ENCODE measurements at regions not wholly inside any gene's neighbourhood (a gene's known extent, or its start where the extent isn't known, plus 50 kb on each side); places are given as distances from the start of the nearest gene placed in this dataset.

DNA sequence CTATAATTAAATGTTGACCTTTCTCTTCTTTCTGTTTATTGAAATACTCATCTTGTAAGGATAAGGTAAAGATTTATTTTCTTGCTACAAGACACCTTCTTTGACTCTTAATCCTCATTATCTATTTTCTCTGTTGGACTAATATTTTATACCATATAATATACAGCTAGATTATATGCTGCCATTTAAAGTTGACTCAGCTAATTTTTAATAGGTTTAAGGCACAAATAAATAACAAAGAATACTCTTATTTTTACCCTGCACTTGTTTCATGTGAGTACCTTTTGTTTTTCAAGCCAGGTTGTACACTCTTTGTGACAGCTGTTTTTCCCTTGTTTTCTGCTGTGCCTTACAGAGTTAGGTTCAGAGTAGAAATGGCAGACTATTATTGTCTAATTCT is 83.9 kb upstream of the ASCC3 start:
- no peaks in the 10 kb centered on the region for H4K20me1 ChIP-seq (replicated peaks; ENCODE audit: insufficient read depth)
- H3K27me3 Mint-ChIP-seq (ENCODE audit: insufficient read depth, low read depth, poor library complexity): no peaks in the 10 kb centered on the region
- ATAC-seq (no peak), DNase-seq (ENCODE audit: low spot score) (no peak)
- H3K9me3 Mint-ChIP-seq: peaks cover 7% of the 10 kb centered on the region; the same call in 2 of the 3 replicates
- no peak overlapping the region for H3K4me3 ChIP-seq
- no peaks in the 10 kb centered on the region for H3F3A ChIP-seq (replicated peaks; ENCODE audit: low read depth)
- no peak overlapping the region for H3K4me2 ChIP-seq
- H3K36me3 Mint-ChIP-seq (ENCODE audit: low read depth): no peaks in the 10 kb centered on the region; the same call in 2 of the 3 replicates
- H3K4me1 ChIP-seq (ENCODE audit: insufficient read depth): no peaks in the 10 kb centered on the region
- no peaks in the 10 kb centered on the region for H3K27me3 ChIP-seq (ENCODE audit: insufficient read depth)
- H3K4me3 Mint-ChIP-seq: no peak overlapping the region
- no peaks in the 10 kb centered on the region for H3K79me2 ChIP-seq (replicated peaks; ENCODE audit: insufficient read depth)
- H3K36me3 ChIP-seq (ENCODE audit: insufficient read depth): no peaks in the 10 kb centered on the region
- peaks cover 10% of the 10 kb centered on the region for H3K9me2 ChIP-seq (ENCODE audit: insufficient read depth)
- H2AFZ ChIP-seq: peak overlapping the region; percentile 15; the same call in 1 of the 2 replicates
- TF ChIP-seq ZNF114 (CRISPR knock-in tag; IDR thresholded peaks at IDR 0.05) (no peak), EZH2 (IDR thresholded peaks at IDR 0.05; ENCODE audit: low read depth, unreplicated experiment) (no peak), NANOG (IDR thresholded peaks at IDR 0.05; ENCODE audit: borderline replicate concordance) (no peak), JUNB (IDR thresholded peaks at IDR 0.05; ENCODE audit: unreplicated experiment) (no peak), STAT1 (IDR thresholded peaks at IDR 0.05; ENCODE audit: unreplicated experiment) (no peak), POLR2AphosphoS5 (IDR thresholded peaks at IDR 0.05; ENCODE audit: low read depth) (no peak), EZH2phosphoT487 (IDR thresholded peaks at IDR 0.05; ENCODE audit: unreplicated experiment) (no peak), CREB1 (CRISPR knock-in tag; IDR thresholded peaks at IDR 0.05; ENCODE audit: low read depth) (no peak), ZNF331 (CRISPR knock-in tag; IDR thresholded peaks at IDR 0.05; ENCODE audit: low read depth) (no peak)
- TF ChIP-seq, protein P1, sequence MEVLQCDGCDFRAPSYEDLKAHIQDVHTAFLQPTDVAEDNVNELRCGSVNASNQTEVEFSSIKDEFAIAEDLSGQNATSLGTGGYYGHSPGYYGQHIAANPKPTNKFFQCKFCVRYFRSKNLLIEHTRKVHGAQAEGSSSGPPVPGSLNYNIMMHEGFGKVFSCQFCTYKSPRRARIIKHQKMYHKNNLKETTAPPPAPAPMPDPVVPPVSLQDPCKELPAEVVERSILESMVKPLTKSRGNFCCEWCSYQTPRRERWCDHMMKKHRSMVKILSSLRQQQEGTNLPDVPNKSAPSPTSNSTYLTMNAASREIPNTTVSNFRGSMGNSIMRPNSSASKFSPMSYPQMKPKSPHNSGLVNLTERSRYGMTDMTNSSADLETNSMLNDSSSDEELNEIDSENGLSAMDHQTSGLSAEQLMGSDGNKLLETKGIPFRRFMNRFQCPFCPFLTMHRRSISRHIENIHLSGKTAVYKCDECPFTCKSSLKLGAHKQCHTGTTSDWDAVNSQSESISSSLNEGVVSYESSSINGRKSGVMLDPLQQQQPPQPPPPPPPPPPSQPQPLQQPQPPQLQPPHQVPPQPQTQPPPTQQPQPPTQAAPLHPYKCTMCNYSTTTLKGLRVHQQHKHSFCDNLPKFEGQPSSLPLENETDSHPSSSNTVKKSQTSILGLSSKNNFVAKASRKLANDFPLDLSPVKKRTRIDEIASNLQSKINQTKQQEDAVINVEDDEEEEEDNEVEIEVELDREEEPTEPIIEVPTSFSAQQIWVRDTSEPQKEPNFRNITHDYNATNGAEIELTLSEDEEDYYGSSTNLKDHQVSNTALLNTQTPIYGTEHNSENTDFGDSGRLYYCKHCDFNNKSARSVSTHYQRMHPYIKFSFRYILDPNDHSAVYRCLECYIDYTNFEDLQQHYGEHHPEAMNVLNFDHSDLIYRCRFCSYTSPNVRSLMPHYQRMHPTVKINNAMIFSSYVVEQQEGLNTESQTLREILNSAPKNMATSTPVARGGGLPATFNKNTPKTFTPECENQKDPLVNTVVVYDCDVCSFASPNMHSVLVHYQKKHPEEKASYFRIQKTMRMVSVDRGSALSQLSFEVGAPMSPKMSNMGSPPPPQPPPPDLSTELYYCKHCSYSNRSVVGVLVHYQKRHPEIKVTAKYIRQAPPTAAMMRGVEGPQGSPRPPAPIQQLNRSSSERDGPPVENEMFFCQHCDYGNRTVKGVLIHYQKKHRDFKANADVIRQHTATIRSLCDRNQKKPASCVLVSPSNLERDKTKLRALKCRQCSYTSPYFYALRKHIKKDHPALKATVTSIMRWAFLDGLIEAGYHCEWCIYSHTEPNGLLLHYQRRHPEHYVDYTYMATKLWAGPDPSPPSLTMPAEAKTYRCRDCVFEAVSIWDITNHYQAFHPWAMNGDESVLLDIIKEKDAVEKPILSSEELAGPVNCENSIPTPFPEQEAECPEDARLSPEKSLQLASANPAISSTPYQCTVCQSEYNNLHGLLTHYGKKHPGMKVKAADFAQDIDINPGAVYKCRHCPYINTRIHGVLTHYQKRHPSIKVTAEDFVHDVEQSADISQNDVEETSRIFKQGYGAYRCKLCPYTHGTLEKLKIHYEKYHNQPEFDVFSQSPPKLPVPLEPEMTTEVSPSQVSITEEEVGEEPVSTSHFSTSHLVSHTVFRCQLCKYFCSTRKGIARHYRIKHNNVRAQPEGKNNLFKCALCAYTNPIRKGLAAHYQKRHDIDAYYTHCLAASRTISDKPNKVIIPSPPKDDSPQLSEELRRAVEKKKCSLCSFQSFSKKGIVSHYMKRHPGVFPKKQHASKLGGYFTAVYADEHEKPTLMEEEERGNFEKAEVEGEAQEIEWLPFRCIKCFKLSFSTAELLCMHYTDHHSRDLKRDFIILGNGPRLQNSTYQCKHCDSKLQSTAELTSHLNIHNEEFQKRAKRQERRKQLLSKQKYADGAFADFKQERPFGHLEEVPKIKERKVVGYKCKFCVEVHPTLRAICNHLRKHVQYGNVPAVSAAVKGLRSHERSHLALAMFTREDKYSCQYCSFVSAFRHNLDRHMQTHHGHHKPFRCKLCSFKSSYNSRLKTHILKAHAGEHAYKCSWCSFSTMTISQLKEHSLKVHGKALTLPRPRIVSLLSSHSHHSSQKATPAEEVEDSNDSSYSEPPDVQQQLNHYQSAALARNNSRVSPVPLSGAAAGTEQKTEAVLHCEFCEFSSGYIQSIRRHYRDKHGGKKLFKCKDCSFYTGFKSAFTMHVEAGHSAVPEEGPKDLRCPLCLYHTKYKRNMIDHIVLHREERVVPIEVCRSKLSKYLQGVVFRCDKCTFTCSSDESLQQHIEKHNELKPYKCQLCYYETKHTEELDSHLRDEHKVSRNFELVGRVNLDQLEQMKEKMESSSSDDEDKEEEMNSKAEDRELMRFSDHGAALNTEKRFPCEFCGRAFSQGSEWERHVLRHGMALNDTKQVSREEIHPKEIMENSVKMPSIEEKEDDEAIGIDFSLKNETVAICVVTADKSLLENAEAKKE (CRISPR knock-in tag; IDR thresholded peaks at IDR 0.05): no peak
- TF ChIP-seq, protein P2, sequence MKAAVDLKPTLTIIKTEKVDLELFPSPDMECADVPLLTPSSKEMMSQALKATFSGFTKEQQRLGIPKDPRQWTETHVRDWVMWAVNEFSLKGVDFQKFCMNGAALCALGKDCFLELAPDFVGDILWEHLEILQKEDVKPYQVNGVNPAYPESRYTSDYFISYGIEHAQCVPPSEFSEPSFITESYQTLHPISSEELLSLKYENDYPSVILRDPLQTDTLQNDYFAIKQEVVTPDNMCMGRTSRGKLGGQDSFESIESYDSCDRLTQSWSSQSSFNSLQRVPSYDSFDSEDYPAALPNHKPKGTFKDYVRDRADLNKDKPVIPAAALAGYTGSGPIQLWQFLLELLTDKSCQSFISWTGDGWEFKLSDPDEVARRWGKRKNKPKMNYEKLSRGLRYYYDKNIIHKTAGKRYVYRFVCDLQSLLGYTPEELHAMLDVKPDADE (IDR thresholded peaks at IDR 0.05): no peak
- TF ChIP-seq, protein P3, sequence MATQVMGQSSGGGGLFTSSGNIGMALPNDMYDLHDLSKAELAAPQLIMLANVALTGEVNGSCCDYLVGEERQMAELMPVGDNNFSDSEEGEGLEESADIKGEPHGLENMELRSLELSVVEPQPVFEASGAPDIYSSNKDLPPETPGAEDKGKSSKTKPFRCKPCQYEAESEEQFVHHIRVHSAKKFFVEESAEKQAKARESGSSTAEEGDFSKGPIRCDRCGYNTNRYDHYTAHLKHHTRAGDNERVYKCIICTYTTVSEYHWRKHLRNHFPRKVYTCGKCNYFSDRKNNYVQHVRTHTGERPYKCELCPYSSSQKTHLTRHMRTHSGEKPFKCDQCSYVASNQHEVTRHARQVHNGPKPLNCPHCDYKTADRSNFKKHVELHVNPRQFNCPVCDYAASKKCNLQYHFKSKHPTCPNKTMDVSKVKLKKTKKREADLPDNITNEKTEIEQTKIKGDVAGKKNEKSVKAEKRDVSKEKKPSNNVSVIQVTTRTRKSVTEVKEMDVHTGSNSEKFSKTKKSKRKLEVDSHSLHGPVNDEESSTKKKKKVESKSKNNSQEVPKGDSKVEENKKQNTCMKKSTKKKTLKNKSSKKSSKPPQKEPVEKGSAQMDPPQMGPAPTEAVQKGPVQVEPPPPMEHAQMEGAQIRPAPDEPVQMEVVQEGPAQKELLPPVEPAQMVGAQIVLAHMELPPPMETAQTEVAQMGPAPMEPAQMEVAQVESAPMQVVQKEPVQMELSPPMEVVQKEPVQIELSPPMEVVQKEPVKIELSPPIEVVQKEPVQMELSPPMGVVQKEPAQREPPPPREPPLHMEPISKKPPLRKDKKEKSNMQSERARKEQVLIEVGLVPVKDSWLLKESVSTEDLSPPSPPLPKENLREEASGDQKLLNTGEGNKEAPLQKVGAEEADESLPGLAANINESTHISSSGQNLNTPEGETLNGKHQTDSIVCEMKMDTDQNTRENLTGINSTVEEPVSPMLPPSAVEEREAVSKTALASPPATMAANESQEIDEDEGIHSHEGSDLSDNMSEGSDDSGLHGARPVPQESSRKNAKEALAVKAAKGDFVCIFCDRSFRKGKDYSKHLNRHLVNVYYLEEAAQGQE (IDR thresholded peaks at IDR 0.05; ENCODE audit: unreplicated experiment): no peak
- TF ChIP-seq, protein P4, sequence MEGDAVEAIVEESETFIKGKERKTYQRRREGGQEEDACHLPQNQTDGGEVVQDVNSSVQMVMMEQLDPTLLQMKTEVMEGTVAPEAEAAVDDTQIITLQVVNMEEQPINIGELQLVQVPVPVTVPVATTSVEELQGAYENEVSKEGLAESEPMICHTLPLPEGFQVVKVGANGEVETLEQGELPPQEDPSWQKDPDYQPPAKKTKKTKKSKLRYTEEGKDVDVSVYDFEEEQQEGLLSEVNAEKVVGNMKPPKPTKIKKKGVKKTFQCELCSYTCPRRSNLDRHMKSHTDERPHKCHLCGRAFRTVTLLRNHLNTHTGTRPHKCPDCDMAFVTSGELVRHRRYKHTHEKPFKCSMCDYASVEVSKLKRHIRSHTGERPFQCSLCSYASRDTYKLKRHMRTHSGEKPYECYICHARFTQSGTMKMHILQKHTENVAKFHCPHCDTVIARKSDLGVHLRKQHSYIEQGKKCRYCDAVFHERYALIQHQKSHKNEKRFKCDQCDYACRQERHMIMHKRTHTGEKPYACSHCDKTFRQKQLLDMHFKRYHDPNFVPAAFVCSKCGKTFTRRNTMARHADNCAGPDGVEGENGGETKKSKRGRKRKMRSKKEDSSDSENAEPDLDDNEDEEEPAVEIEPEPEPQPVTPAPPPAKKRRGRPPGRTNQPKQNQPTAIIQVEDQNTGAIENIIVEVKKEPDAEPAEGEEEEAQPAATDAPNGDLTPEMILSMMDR (conservative IDR thresholded peaks at IDR 0.05; ENCODE audit: low read depth in 2 of 2): no peak
- no peak overlapping the region for H3K27ac ChIP-seq (ENCODE audit: low read depth)
- H3K27ac Mint-ChIP-seq: no peak overlapping the region
- H3K4me1 Mint-ChIP-seq: no peaks in the 10 kb centered on the region
